NOMO-1 (cell line): ENCODE measurements at regions not wholly inside any gene's neighbourhood (a gene's known extent, or its start where the extent isn't known, plus 50 kb on each side); places are given as distances from the start of the nearest gene placed in this dataset.
A peak's percentile ranks its signal among the peaks of the same experiment; 100 is the strongest.

Experiments used
- DNase-seq, 2 experiments: peaks; one replicate each; lab custom pipeline; 2025; ENCODE audit not compliant: unreplicated experiment in 2 of 2; lab: John Stamatoyannopoulos, UW

DNA sequence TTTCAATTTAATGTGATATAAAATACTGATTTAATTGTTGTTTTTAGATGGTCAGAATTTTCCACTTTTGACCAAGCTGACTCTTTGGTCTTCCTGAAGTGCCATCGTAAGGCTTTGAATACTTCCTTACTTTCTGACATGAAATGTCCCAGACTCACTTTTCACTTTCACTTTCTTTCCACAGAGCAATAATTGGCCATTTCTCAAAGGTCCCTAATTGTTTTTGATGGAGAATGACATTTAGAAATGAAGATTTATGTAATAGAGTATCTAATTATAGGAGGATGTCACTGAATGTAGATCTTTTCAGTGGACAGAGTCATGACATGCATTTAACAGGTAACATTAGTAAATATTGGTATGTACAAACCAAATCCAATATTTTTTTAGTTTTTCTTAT lies 1141.6 kb downstream of the KCNT2 start:
- no peak for DNase-seq

DNA sequence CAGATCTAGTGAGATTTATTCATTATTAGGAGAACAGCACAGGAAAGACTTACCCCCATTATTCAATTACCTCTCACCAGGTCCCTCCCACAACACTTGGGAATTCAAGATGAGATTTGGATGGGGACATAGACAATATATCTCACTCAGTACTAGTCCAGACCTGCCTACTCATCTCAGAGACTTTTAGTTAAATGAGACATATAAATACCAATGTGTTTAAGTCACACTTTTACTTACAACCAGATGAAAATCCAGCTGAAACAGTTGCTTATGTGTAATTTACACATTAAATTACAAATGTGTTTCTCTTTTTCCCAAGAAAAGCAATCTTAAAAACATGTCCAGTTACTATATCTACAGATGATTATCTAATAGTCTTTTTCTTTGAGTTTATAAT lies 1145.6 kb downstream of the KCNT2 start:
- no peak for DNase-seq

DNA sequence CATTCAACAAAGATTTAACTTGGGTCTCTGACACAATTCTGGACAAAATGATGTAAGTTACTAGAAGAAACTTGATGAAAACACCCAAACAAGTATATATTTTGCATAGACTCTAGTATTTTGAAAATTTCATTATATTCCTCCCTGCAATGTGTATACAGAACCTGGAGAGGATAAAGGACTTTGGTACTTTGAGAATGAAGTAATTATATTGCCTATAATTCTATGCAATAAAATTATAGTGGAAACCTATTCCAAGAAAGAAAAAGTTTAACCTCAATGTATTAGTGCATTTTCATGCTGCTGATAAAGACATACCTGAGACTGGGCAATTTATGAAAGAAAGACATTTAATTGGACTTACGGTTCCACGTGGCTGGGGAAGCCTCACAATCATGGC lies 1146.1 kb downstream of the KCNT2 start:
- DNase-seq: no peak

DNA sequence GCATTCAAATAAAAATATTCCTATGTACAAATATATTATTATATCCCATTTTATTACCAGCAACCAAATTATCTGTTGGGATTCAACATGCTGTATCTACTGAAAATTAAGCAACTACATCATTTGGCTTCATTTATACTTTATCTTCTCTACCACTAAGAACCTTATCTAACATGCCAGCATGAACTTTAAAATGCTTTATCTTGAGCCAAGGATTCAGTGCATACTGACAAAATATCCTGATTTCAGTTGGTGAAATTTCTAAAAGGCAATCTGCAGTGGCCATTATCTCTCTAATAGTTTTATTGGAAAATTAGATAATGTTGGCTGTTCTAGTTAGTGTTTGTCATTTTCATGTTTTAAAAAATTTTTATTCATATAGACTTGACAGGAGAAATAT lies 1149.9 kb downstream of the KCNT2 start:
- no peak for DNase-seq

DNA sequence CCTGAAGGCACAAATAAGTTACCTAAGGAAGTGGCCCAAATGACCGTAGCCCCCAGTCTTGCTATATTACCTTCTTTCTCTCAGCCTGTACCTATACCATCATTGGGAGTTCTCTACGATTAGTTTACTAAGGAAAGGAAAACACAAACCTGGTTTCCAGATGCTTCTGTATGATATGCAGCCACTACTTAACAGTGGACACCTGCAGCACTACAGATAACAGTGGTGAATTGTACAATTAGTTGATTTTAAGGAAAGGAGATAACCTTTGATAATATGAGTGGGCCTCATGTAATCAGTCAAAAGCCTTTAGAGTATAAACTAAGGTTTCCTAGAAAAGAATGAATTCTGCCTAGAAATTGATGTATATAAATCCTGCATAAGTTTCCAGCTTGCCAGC lies 1157.4 kb downstream of the KCNT2 start:
- no peak for DNase-seq

DNA sequence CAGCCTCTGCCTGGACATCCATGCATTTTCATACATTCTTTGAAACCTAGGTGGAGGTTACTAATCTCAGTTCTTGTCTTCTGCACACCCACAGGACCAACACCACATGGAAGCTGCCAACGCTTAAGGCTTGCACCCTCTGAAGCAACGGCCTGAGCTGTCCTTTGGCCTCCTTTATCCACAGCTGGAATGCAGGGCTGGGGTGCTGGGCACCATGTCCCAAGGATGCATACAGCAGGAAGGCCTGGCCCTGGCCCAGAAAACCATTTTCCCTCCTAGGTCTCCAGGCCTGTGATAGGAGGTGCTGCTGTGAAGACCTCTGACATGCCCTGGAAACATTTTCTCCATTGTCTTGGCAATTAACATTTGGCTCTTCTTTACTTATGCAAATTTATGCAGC lies 1168.6 kb downstream of the KCNT2 start:
- DNase-seq: no peak

DNA sequence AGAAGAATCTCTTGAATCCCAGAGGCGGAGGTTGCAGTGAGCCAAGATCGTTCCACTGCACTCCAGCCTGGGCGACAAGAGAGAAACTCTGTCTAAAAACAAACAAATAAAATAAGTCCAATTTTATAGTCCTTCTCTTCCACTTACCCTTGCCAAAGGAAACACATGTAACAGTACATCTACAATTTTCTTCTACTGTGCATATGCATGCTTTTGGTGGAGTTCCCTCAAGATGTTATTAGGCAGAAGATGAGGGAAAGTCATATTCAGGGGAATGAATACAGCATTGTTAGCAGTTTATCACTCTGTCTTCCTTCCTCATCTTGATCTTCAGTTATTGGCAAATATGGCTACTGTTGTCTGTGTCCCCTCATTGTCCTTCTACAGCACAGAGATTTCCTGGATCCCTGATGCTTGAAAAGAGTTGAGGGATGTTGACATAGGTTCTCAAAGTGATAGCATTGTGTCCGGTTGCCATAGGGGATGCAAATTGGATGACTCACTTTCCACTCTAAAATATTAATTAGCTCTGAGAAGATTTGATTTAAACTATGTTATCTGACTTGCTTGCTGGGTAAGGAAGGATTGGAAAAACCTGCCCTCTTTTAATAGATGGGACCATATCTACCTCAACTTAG lies 1173.6 kb downstream of the KCNT2 start:
- no peak for DNase-seq

DNA sequence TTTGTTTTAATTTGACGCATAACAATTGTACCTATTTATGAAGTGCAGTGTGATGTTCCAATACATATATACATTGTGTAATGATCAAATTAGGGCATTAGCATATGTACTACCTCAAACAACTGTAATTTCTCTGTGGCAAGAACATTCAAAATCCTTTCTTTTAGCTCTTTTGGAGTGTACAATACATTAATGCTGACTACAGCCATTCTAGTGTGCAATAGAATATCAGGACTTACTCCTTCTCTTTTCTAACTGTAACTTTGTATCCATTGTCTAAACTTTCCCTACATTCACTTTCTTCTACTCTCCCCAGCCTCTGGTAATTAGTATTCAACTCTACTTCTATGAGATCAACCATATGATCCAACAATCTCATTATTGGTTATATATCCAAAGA lies 1177.4 kb downstream of the KCNT2 start:
- no peak for DNase-seq

DNA sequence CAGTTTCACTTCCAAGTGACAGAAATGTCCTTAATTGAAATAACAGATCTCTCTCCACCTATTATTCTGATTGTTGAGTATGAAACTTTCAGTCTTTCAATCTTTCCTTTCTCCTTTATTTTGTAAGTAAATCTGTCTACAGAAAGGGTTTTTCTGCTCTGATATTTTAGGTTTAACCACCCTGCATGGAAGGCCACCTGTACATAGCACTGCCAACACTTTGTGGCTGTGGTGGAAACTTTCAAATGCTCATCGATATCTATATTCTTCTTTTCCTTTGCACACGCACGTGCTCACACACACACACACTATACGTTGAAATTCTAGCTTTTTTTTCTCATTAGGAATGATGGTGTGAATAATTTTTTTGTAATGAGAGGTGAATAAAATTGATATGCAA lies 1179.3 kb downstream of the KCNT2 start:
- no peak for DNase-seq

DNA sequence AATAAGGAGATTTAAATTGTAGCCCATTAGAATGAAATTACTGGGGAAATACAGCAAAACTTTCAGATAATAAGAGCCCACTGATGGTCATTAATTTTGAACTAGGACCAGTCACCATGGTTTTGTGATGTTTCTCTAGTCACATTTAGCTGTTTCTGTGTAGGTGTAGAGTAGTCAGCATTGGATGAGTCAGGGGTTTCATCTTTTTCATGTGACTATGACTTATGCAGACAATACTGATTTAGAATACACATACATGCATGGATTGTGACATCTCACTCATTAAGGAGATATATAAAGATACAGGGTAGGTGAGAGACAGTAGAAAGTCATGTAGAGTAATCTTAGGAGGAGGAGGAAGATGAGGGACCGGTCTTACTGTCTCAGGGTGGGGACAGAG lies 1192.7 kb downstream of the KCNT2 start:
- no peak for DNase-seq

DNA sequence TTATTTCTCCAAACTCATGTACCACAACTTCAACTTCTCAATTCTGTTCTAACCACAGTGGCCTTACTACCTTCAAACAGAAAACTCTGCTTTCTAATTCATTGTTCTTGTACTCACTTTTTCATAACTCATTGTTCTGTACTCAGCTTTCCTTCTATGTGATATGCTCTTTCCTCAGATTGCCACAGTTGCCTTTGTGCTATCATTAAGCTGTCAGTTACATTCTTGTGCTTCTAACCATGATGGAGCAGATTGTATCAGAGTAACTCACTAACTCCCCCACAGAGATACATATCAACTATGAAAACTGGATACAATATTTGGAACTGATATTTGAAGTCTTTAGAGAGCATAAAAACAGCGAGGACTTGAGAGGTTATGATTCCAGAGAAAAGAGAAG lies 1213.7 kb downstream of the KCNT2 start:
- no peak for DNase-seq

DNA sequence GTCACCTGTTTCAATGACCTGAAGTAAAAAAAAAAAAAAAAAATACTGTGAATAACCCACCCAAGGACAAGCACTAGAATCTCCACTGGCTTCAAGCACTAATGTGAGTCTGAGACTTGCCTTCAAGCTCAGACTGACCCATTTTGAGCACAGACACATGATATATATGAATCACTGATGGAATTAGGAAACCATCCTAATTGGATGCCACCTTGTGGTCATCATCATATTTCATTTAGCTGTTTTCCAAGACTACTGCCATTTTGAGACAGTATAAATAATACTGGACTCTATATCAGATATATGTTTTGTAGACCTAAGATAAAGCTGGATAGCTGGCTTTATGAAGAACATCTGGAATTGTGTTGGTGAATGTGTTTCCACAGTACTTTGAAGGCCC lies 1232.0 kb downstream of the KCNT2 start:
- DNase-seq: no peak

DNA sequence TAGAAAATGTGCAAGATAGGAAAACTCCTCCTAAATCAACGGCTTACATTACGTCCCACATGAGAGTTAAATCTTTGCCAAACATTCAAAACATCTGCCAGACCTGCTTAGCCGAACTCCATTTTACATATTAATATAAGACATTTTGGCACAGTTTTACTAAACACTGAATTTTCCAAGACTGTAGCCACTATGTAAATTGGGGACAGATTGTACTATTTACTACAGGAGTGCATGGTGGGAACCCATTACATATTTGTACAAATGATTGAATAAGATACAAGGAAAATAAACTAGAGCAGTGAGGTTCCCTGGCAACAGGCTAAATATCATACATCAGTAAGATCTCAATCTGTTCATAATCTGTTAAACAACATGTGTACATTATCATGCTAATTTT lies 1234.4 kb downstream of the KCNT2 start:
- no peak for DNase-seq

DNA sequence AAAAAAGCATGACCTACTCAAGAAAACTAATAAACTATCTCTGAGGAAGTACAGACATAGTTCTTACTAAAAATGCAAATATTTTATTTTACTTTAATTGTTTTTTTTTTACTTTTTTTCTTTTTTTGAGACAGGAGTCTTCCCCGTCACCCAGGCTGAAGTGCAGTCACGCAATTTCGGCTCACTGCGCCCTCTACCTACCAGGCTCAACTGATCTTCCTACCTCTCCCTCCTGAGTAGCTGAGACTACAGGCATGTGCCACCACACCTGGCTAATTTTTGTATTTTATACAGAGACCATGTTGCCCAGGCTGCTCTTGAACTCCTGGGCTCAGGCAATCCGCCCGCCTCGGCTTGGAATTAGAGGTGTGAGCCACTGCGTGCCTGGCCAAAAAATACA lies 1263.1 kb downstream of the KCNT2 start:
- DNase-seq: no peak

DNA sequence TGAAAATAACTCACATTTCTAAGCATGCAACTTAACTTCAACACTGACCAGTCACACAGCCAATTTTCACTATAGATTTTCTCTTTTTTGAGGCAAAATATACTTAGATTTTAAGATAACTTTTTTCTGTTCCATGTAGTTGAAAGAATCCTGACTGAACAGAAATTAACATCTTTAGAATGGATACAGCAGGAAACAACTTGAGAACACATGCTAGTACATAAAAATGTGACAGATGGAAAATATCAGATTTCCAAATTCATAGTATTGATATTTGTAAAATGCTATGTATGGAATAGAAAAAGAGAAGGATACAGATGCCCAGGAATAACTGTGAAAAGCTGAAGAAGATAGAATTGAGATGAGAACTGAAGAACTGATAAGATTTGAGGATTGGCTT lies 1270.6 kb downstream of the KCNT2 start:
- DNase-seq: no peak

DNA sequence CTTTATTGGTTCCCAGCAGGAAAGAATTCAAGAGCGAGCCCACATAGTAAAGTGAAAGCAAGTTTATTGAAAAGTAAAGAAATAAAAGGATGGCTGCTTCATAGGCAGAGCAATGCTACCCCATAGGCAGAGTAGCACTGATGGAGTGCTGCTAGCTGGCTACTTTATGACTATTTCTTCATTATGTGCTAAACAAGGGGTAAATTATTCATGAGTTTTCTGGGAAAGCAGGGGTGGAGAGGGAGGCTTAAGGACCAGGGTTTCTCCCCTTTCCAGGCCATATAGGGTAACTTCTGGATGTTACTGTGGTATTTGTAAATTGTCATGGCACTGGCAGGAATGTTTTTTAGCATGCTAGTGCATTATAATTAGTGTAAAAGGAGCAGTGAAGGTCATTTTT lies 1271.4 kb downstream of the KCNT2 start:
- no peak for DNase-seq

DNA sequence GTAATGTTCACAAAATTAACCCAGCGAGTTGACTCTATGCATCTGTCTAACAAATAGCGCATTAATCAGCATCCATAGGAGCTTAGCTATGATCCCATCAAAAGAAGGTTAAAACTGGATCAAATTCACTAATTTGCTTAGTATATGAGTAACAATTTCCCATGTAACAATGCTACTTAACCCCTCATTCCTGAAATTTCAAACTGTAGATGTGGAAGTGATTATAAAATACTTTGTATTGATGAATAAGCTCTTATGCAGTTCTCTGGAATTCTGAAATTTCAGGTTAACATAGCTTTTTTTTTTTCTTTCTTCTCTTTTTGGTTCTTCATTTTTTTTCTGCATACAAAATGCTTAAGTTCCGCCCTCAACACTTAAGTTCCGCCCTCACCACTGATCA lies 1272.7 kb downstream of the KCNT2 start:
- no peak for DNase-seq

DNA sequence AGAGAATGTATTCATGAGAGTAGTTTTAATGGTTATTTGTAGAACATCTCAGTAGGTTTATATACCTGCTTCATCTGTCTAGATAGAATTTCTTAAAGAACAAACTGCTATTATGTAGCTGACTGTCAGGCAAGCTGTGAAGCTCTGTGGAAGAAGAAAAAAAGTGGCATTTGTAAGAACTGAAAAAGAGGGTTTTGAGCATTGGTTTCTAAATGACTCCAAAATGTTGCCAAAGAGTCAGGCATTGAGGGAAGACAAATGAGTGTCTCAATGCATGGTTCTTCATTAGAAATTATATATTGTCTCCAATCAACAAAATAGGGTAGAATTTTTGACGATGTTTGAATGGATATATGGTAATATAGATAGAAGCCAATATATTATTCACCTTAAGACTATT lies 1276.1 kb downstream of the KCNT2 start:
- no peak for DNase-seq

DNA sequence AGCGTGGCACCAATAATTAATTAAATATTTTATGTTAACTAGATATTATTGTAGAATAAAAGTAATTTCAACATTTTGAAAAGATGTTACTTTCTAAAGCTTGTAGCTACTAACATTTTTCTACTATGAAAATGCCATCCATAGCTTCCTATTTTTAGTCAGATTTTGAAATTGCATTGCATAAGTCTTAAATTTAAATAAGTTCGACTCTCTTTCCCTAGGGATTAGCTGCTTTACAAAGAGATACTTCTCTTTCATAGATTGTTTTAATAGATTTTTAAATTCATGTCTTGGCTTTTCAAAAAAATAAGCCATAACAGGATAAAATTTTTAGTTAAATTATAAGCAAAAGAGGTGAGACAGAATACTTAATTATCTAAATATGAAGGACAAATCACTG lies 1279.6 kb downstream of the KCNT2 start:
- peak in 1 of 2 experiments; percentile 25 for DNase-seq

DNA sequence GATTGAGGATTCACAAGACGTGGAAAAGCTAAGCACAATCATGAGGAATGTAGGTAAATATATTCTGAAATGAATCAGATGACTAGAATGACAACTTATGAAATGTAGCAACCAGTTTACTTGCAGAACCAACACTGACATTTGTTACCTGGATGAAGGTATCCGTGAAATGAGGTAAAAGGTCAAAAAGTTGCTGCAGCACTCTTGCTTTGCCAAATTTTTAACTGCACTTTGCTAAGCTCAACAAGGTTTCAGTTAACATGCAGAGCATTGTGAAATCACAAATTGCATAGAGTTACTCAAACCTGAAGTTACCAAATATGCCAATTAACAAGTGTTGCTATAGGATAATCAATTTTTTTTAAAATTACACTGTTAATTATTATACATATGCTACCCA lies 1280.1 kb downstream of the KCNT2 start:
- DNase-seq: peak; percentile 34 to 63

DNA sequence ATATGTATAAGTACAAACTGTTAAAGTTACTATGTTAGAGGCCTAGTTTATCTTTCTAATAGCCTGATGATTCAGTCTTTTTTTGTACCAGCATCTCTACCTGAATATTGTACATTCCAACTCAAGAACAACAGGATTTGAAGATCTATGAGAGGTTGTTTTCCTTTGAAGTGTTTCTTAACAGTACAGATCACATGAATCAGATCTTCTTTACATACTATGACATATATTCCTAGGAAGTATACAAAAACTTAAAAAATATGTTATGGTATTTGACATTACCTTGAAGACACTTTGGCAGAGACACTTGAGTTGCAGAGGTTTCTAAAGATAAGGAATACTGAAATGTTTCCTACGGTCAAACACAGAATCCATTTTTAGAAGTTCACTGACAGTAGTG lies 1280.9 kb downstream of the KCNT2 start:
- DNase-seq: no peak

DNA sequence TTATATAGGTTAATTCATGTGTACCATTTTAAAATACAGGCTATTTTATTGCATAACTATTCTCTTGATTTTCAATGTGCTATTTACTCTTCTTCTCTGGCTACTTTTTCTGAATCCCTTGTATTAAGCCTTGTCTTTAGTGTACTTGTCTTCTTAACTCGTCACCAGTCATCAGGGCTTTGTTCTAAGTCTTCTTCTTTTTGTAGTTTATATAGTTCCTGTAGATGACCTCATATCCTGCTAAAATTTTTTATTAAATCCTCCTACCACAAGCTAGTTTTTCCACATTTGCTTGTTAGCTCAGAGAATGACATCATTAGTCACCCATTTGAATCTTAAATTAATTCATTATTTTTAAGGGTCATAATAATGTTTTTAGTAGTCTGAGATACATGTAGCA lies 1281.9 kb downstream of the KCNT2 start:
- DNase-seq: no peak

DNA sequence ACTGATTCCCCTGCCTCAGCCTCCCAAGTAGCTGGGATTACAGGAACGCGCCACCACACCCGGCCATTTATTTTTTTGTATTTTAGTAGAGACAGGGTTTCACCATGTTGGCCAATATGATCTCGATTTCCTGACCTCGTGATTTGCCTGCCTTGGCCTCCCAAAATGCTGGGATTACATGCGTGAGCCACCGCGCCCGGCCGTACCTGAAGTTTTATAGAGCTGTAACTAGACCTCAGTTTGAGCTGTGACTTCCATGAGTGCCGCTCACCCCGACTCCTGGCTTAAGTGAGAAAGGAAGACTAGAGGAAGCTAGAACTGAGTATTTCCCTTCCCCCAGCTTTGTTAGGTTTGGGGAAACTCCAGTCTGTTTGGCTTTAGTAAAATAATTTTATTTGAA lies 1283.1 kb downstream of the KCNT2 start:
- DNase-seq: no peak
